AG04450 (cell line): ENCODE measurements at regions not wholly inside any gene's neighbourhood (a gene's known extent, or its start where the extent isn't known, plus 50 kb on each side); places are given as distances from the start of the nearest gene placed in this dataset.

ENCODE experiments used
- CTCF ChIA-PET: fragments of 300-600, 350-600 bp; formaldehyde crosslinking; extraction: SDS; loops from one replicate; lab custom pipeline; 2022; ENCODE audit warnings: antibody characterized with exemption, inconsistent platforms; lab: Charles Lee
- POLR2A ChIA-PET: fragments of 350-600 bp; formaldehyde crosslinking; extraction: SDS; loops from one replicate; lab custom pipeline; 2021; ENCODE audit warnings: antibody characterized with exemption, inconsistent platforms; lab: Yijun Ruan, JAX
- DNase-seq: peaks from one replicate; pipeline ENCODE4 v3.0.0-alpha.2; 2011; ENCODE audit warnings: low read depth, low spot score
- H3K27ac ChIP-seq: one replicate; pipeline ENCODE4 v1.5.1; 2012; ENCODE audit warnings: low read depth, low read length, control low read depth
- H3K27me3 ChIP-seq: one replicate; pipeline ENCODE4 v1.6.0; 2012; ENCODE audit warnings: low read length; ENCODE audit not compliant: control insufficient read depth, insufficient read depth
- H3K4me3 ChIP-seq: 2 replicates; pipeline ENCODE4 v1.5.1; 2011; ENCODE audit warnings: mild to moderate bottlenecking, low read depth, low read length, control low read depth
- H3K9me3 ChIP-seq: 2 replicates; pipeline ENCODE4 v1.5.1; 2012; ENCODE audit warnings: low read length; ENCODE audit not compliant: control insufficient read depth, insufficient read depth
- TF ChIP-seq, protein P1 (sequence below): IDR thresholded peaks from 2 replicates; pipeline ENCODE4 v1.5.1; 2011; ENCODE audit warnings: low read depth, low read length, control low read depth, inconsistent platforms

DNA sequence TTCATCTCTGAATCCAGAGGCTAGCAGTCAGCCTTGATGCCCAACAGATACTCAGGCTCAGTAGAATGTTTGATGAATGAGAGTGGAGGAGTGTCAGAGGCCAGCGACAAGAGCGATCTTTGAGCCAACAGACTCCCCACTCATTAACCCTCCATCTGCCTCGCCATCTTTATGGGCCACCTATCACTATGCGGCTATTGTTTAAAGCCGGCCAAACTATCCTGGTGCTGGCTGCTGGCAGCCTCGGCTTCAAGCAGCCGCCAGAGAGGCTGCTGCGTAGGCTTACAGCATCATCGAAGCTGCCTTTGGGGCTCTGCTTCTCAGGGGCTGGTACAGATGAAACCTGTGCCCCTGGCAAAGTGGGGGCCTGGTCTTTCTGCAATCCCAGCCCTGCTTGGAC, 525.6 kb downstream of the INSC start:
- ChIA-PET POLR2A (no interaction called here), CTCF (interaction anchor here (0.6 to 3.3 kb wide), 3 partner anchors 10 to 973 kb away, joined by 3 to 24 read pairs (median 3); no protein-coding TSS in a partner anchor)
- no peak for DNase-seq
- no peak overlapping the region for H3K4me3 ChIP-seq
- TF ChIP-seq, protein P1, sequence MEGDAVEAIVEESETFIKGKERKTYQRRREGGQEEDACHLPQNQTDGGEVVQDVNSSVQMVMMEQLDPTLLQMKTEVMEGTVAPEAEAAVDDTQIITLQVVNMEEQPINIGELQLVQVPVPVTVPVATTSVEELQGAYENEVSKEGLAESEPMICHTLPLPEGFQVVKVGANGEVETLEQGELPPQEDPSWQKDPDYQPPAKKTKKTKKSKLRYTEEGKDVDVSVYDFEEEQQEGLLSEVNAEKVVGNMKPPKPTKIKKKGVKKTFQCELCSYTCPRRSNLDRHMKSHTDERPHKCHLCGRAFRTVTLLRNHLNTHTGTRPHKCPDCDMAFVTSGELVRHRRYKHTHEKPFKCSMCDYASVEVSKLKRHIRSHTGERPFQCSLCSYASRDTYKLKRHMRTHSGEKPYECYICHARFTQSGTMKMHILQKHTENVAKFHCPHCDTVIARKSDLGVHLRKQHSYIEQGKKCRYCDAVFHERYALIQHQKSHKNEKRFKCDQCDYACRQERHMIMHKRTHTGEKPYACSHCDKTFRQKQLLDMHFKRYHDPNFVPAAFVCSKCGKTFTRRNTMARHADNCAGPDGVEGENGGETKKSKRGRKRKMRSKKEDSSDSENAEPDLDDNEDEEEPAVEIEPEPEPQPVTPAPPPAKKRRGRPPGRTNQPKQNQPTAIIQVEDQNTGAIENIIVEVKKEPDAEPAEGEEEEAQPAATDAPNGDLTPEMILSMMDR = no peak
- no peaks in the 10 kb centered on the region for H3K9me3 ChIP-seq
- H3K27me3 ChIP-seq = peaks cover 9% of the 10 kb centered on the region
- H3K27ac ChIP-seq = no peak overlapping the region

DNA sequence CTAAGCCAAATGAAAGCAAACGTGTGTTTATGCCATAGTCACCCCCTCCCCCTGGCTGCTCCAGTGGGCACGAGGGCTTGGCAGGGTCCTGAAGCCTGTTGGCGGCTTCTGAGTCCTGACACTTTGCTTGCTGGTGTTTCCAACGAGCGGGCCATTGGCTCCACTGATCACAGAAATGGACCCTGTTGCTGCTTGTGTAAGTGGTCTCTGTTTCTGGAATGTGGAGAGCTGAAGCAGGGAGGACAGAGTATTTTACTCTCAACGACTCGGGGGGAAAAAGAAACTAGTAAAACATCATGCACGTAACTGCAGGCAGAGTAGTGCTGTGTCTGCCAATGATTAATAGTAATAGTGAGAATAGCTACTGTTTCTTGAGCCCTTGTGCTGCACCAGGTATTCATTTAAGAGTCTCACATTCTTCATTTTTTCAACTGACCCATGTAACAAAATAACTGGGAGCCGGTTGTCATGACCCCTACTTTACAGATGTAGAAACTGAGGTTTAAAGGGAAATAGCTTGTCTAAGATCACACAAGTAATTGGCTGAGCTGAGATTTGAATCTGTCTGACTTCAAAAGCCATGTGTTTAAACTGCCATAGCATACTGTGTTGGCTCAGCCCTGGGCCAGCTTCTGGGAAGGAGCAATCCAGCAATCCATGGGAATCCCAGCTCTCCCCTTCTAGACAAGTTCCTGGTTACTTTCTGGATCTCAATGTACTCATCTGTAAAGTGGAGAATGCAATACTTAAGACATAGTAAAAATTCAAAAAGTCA, 526.7 kb downstream of the INSC start:
- TF ChIP-seq, protein P1 = no peak
- Histone ChIP-seq H3K27ac (no peak overlapping the region), H3K9me3 (no peaks in the 10 kb centered on the region), H3K27me3 (peaks cover 7% of the 10 kb centered on the region), H3K4me3 (peak overlapping the region; percentile 12)
- ChIA-PET CTCF (interaction anchor here (1.1 to 3.3 kb wide), 2 partner anchors 8 to 389 kb away, joined by 3 to 24 read pairs; no protein-coding TSS in a partner anchor), POLR2A (no interaction called here)
- DNase-seq = no peak

DNA sequence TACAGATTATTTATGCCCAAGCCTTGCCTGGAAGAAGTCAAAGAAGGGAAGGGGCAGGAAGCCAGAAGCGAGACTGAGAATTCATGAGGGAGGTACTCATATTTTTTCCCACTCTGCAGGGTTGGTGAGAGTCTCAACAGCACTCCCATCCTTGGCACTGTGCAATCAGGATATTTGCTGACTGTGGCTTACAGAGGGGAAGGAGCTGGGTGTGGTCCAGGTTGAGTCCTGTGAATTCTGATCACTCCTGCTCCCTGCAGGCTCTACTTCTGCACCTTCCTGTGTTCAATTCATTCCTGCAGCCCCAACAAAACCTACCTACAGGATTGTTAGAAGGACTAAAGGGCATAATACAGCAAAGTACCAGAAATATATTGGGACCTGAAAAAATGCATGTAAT, 530.5 kb downstream of the INSC start:
- no peak overlapping the region for H3K4me3 ChIP-seq
- POLR2A ChIA-PET = no interaction called here
- no peak for DNase-seq
- peaks cover 3% of the 10 kb centered on the region for H3K27me3 ChIP-seq
- no peaks in the 10 kb centered on the region for H3K9me3 ChIP-seq
- CTCF ChIA-PET = interaction anchor here (0.5 kb wide), 1 partner anchor 773 kb away, joined by 5 read pairs; no protein-coding TSS in a partner anchor
- H3K27ac ChIP-seq = no peak overlapping the region
- TF ChIP-seq, protein P1 = no peak

DNA sequence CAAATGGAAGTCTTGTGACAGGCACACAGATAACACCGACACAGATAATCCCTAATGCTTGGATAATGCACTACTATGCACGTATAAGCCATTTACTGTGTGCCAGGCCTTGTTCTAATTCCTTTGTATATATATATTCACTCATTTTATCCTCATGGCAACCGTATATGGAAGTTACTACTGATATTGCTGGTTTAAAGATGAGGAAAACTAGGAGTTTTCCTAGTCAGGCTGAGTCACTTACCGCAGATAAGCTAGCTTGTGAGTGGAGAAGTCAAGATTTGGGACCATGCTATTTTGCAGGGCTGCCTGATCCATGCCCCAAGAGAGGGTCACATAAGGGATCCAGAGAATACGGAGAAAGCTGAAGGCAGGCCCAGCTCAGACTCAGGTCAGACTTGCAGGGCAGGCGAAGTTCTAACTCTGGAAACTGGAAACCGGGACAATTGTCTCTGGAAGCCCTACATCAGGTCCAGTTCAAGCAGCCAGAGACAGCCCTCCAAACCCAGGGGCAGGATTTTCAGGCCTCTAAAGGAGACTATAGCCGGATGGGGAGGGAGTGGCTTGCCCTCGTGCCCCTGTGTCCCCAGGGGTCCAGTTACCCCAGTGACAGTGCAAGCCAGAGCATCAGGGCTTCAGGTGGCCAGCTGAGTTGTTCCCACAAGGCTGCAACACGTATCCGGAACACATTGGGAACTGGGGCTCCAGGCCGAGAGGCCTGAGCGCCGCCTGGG, 534.8 kb downstream of the INSC start:
- Histone ChIP-seq H3K4me3 (no peak overlapping the region), H3K27me3 (no peaks in the 10 kb centered on the region), H3K9me3 (no peaks in the 10 kb centered on the region), H3K27ac (no peak overlapping the region)
- DNase-seq = no peak
- POLR2A ChIA-PET = interaction anchor here (0.6 to 1.5 kb wide), 4 partner anchors 71 to 957 kb away, joined by 3 to 5 read pairs (median 4); no protein-coding TSS in a partner anchor
- CTCF ChIA-PET = interaction anchor here (0.6 to 3.8 kb wide), 42 partner anchors 9 to 1117 kb away, joined by 3 to 51 read pairs (median 3); no protein-coding TSS in a partner anchor
- TF ChIP-seq, protein P1 = no peak
